ENCODE measurements at regions not wholly inside any gene's neighbourhood (a gene's known extent, or its start where the extent isn't known, plus 50 kb on each side); places are given as distances from the start of the nearest gene placed in this dataset.

- CTCF ChIA-PET: no interaction called here
- H3K36me3 Mint-ChIP-seq: no peaks in the 10 kb centered on the region
- no peak overlapping the region for H3K27ac Mint-ChIP-seq
- peaks cover 6% of the 10 kb centered on the region for H3K27me3 Mint-ChIP-seq
- H3K4me1 Mint-ChIP-seq: no peaks in the 10 kb centered on the region
- no peak overlapping the region for H3K4me3 Mint-ChIP-seq
- DNase-seq: no peak
- H3K9me3 Mint-ChIP-seq: no peaks in the 10 kb centered on the region
Measured at GRCh38 chr9:22279636-22280035, 167.0 kb upstream of the DMRTA1 start.

GRCh38 chr9:22285066-22285465 lies 161.6 kb upstream of the DMRTA1 start:
- CTCF ChIA-PET: no interaction called here
- no peaks in the 10 kb centered on the region for H3K9me3 Mint-ChIP-seq
- DNase-seq: no peak
- no peaks in the 10 kb centered on the region for H3K36me3 Mint-ChIP-seq
- peaks cover 3% of the 10 kb centered on the region for H3K27me3 Mint-ChIP-seq
- no peak overlapping the region for H3K4me3 Mint-ChIP-seq
- no peaks in the 10 kb centered on the region for H3K4me1 Mint-ChIP-seq
- no peak overlapping the region for H3K27ac Mint-ChIP-seq

DNA sequence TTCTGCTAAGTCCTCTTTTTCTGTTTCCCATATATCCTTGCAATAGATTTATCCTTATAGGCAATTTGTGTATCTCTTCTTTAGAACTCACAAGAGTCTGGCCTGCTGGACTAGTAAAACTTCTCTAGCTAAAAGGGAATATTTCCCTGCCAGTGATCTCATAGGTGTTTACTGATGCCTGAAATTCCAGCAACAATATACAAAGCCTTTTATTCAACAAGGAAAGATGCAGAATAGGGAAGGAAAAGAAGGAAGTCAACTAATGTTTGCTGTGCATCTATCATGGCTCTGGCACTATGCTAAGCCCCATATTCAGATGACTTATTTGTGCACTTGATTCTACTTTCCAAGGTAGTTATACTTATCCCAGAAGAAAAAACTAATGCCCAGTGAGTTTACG lies 160.0 kb upstream of the DMRTA1 start:
- H3K27me3 Mint-ChIP-seq: peaks cover 3% of the 10 kb centered on the region
- no peaks in the 10 kb centered on the region for H3K36me3 Mint-ChIP-seq
- H3K27ac Mint-ChIP-seq: no peak overlapping the region
- DNase-seq: no peak
- H3K4me1 Mint-ChIP-seq: no peaks in the 10 kb centered on the region
- CTCF ChIA-PET: no interaction called here
- H3K4me3 Mint-ChIP-seq: no peak overlapping the region
- H3K9me3 Mint-ChIP-seq: no peaks in the 10 kb centered on the region

DNA sequence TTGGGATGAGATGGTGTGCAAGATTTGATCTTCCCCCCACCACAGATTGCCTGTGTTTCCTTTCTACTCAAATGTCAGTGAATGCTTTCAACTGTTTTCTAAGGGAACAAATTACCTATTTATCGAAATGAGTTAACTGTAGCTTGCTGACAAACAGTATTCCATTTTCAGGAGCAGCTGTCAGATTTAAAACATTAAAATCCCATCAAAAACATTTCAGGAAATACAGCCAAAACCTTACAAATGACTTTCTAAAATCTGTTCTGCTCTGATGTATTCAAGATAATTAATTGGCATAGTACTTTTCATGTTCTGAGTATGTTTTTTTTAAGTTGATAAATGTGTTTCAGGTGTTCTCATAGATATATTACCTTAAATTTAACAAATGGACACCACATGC lies 158.0 kb upstream of the DMRTA1 start:
- CTCF ChIA-PET: no interaction called here
- Mint-ChIP-seq H3K4me1 (no peaks in the 10 kb centered on the region), H3K27me3 (peaks cover 3% of the 10 kb centered on the region), H3K4me3 (no peak overlapping the region), H3K27ac (no peak overlapping the region), H3K36me3 (no peaks in the 10 kb centered on the region), H3K9me3 (no peaks in the 10 kb centered on the region)
- DNase-seq: no peak

DNA sequence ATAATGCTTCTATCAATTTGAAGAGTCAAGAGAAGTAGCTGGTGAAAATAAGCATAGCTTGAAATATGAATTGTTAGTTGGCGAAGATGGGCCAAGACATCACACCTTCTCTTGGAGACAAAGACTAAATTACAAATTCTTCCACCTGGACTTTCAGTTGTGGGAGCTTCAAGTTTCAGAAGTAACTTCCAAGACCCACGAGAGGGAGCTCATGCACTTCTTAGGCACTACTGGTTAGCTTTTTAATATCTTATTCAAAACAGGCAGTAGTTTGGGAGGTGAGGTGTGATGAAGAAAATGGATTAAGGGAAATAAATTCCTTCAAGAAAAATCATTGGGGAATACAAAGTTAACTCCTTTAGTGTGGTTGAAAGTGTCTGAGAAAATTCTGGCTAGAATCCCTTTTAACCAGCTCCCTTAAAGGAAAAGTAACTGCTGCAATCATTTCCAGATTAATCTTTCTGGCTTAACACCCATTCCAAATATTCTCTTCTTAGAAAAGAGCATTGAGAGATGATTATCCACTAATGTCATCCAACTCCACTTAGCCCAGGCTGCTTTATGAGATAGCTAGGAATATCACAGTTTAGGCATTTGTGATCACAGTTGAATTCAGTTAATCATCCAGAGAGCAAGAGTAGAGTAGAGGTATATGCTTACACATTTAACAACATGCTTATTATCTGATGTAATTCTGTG lies 139.5 kb upstream of the DMRTA1 start:
- Mint-ChIP-seq H3K27me3 (no peaks in the 10 kb centered on the region), H3K4me1 (no peaks in the 10 kb centered on the region), H3K9me3 (no peaks in the 10 kb centered on the region), H3K36me3 (no peaks in the 10 kb centered on the region), H3K27ac (no peak overlapping the region), H3K4me3 (no peak overlapping the region)
- DNase-seq: peak; percentile 22
- CTCF ChIA-PET: interaction anchor here (0.8 to 1.9 kb wide), 3 partner anchors 34 to 144 kb away, joined by 3 to 10 read pairs (median 3); no protein-coding TSS in a partner anchor

- Mint-ChIP-seq H3K27ac (no peak overlapping the region), H3K4me1 (no peaks in the 10 kb centered on the region), H3K9me3 (no peaks in the 10 kb centered on the region), H3K4me3 (no peak overlapping the region), H3K36me3 (no peaks in the 10 kb centered on the region), H3K27me3 (no peaks in the 10 kb centered on the region)
- CTCF ChIA-PET: interaction anchor here (1.9 kb wide), 1 partner anchor 143 kb away, joined by 10 read pairs; no protein-coding TSS in a partner anchor
- DNase-seq: no peak
Measured at GRCh38 chr9:22308177-22308576, 138.4 kb upstream of the DMRTA1 start.

GRCh38 chr9:22316645-22317044 lies 130.0 kb upstream of the DMRTA1 start:
- no peak overlapping the region for H3K27ac Mint-ChIP-seq
- no peak overlapping the region for H3K4me3 Mint-ChIP-seq
- H3K36me3 Mint-ChIP-seq: no peaks in the 10 kb centered on the region
- CTCF ChIA-PET: no interaction called here
- DNase-seq: no peak
- no peaks in the 10 kb centered on the region for H3K27me3 Mint-ChIP-seq
- peaks cover 6% of the 10 kb centered on the region for H3K9me3 Mint-ChIP-seq
- no peaks in the 10 kb centered on the region for H3K4me1 Mint-ChIP-seq

DNA sequence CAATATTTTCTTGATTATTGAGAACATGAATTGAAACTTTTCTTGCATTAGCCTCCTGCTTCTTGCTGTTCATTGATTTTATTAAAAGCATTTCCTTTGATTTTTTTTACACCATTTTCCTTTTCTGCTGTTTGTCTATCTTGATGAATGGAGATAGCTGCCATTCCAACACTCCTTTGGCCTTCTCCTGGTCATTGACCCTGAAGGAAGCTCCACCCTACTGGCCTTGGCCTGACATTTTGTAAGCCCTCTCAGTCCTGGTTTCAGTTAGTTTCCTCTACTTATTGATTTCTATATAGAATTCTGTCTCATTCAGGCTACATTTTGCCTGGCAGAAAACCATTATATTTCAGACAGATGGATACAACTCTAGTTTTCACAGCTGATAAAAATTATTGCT lies 115.1 kb upstream of the DMRTA1 start:
- H3K27ac Mint-ChIP-seq: no peak overlapping the region
- H3K27me3 Mint-ChIP-seq: no peaks in the 10 kb centered on the region
- H3K4me3 Mint-ChIP-seq: no peak overlapping the region
- DNase-seq: no peak
- no peaks in the 10 kb centered on the region for H3K36me3 Mint-ChIP-seq
- H3K4me1 Mint-ChIP-seq: no peaks in the 10 kb centered on the region
- CTCF ChIA-PET: no interaction called here
- H3K9me3 Mint-ChIP-seq: no peaks in the 10 kb centered on the region

DNA sequence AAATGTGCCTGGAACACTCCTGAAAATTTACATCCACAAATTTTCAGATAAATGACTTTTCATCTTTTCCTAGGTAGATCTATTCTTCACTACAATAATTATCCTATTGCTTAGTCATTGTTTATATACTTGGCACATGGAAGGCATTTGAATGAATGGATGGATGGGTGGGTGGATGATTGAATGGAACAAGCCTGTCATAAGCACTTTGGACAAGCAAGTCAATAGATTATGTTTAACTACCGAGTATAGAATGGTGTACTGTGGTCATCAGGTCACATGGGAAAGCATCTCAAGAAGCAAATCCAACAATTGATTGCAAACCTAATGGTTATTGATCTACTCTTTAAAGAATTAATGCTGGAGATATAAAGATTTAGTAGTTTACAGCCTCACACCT lies 114.4 kb upstream of the DMRTA1 start:
- no peaks in the 10 kb centered on the region for H3K9me3 Mint-ChIP-seq
- H3K27ac Mint-ChIP-seq: no peak overlapping the region
- no peak for DNase-seq
- H3K36me3 Mint-ChIP-seq: no peaks in the 10 kb centered on the region
- CTCF ChIA-PET: no interaction called here
- no peak overlapping the region for H3K4me3 Mint-ChIP-seq
- no peaks in the 10 kb centered on the region for H3K27me3 Mint-ChIP-seq
- H3K4me1 Mint-ChIP-seq: no peaks in the 10 kb centered on the region

DNA sequence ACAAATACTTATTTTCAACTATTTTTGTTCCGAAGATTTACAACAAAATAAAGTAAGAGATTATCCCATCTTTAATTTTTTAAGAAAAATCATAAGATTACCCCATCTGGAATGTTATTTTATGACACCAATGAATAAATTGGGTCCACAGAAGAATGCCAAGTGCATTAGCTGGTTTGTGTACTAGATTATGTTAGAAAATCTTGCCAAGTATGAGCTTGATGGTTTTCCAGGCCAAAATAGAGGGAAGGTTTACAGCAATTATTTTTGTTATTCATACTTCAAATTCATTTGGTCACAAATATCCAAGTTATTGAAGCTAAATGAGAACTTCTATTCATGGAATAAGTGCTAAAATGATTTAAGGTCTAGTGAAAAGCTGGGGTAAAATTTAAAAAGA lies 109.4 kb upstream of the DMRTA1 start:
- Mint-ChIP-seq H3K27me3 (no peaks in the 10 kb centered on the region), H3K4me1 (no peaks in the 10 kb centered on the region)
- CTCF ChIA-PET: no interaction called here

GRCh38 chr9:22342491-22343217 lies 104.0 kb upstream of the DMRTA1 start:
- Mint-ChIP-seq H3K27ac (no peak overlapping the region), H3K36me3 (no peaks in the 10 kb centered on the region), H3K4me1 (no peaks in the 10 kb centered on the region), H3K4me3 (no peak overlapping the region), H3K9me3 (no peaks in the 10 kb centered on the region), H3K27me3 (no peaks in the 10 kb centered on the region)
- CTCF ChIA-PET: no interaction called here
- DNase-seq: no peak

More for the DNA sequence above, 109.4 kb upstream of the DMRTA1 start:
- no peaks in the 10 kb centered on the region for H3K9me3 Mint-ChIP-seq
- DNase-seq: no peak
- H3K27ac Mint-ChIP-seq: no peak overlapping the region
- no peaks in the 10 kb centered on the region for H3K36me3 Mint-ChIP-seq
- no peak overlapping the region for H3K4me3 Mint-ChIP-seq

DNA sequence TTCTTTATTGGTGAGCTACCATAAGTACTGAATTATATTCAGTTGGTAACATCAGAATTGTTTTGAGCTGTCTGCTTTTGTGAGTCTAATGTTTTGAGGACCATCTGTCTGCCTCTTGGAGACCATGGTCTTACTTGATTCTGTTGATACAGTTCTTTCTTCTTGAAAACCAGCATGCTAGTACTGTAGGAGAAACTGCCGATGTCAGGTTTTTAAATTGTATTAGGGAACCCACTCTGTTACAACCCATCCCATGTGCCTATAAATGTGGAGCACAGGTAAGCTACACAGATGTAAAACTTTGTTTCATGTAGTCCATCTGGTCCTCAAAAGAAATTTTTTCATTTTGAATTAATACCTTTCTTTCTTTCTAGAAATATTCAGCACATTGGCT lies 103.4 kb upstream of the DMRTA1 start:
- no peak overlapping the region for H3K4me3 Mint-ChIP-seq
- no peaks in the 10 kb centered on the region for H3K36me3 Mint-ChIP-seq
- H3K9me3 Mint-ChIP-seq: no peaks in the 10 kb centered on the region
- no peaks in the 10 kb centered on the region for H3K4me1 Mint-ChIP-seq
- DNase-seq: no peak
- H3K27me3 Mint-ChIP-seq: no peaks in the 10 kb centered on the region
- H3K27ac Mint-ChIP-seq: no peak overlapping the region
- CTCF ChIA-PET: no interaction called here

GRCh38 chr9:22354699-22355384 lies 91.8 kb upstream of the DMRTA1 start:
- no peaks in the 10 kb centered on the region for H3K4me1 Mint-ChIP-seq
- no peaks in the 10 kb centered on the region for H3K36me3 Mint-ChIP-seq
- H3K9me3 Mint-ChIP-seq: no peaks in the 10 kb centered on the region
- H3K27ac Mint-ChIP-seq: no peak overlapping the region
- no peak for DNase-seq
- H3K4me3 Mint-ChIP-seq: no peak overlapping the region
- H3K27me3 Mint-ChIP-seq: no peaks in the 10 kb centered on the region
- CTCF ChIA-PET: no interaction called here

DNA sequence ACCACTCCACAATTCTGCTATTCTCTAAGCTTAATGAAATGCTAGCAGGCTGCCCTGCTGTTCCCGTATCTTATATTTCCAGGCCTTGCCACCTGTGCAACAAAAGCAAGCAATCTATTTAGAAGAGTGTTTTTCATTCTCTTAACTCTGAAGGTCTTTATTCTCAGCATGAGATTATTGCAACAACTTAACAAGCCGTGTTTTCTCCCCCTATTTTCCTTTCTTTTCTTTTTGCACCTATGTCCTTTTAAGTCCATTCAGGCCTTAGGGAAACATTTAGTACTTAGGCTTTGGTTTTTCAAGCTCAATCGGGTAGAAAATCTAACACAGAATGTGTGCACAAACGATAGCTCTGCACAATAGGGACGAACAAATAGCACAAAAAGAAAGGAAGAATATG lies 89.6 kb upstream of the DMRTA1 start:
- H3K9me3 Mint-ChIP-seq: peaks cover 1% of the 10 kb centered on the region
- CTCF ChIA-PET: no interaction called here
- H3K4me3 Mint-ChIP-seq: no peak overlapping the region
- H3K27me3 Mint-ChIP-seq: no peaks in the 10 kb centered on the region
- H3K27ac Mint-ChIP-seq: no peak overlapping the region
- H3K36me3 Mint-ChIP-seq: no peaks in the 10 kb centered on the region
- no peak for DNase-seq
- no peaks in the 10 kb centered on the region for H3K4me1 Mint-ChIP-seq

DNA sequence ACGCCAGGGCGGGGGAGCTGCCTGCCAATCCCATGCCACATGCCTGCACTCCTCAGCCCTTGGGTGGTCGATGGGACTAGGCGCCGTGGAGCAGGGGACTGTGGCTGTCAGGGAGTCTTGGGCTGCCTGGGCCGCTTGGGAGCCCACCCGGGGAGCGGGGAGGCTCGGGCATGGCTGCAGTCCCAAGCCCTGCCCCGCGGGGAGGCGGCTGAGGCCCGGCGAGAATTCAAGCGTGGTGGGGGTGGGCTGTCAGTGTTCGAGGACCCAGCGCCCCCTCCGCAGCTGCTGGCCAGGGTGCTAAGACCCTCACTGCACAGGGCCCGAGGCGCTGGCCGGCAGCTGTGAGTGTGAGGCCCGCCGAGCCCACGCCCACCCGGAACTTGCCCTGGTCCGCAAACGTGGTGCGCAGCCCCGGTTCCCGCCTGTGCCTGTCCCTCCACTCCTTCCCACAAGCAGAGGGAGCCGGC lies 83.2 kb upstream of the DMRTA1 start:
- CTCF ChIA-PET: no interaction called here
- no peaks in the 10 kb centered on the region for H3K4me1 Mint-ChIP-seq
- no peak overlapping the region for H3K4me3 Mint-ChIP-seq
- no peaks in the 10 kb centered on the region for H3K36me3 Mint-ChIP-seq
- no peak for DNase-seq
- H3K27ac Mint-ChIP-seq: no peak overlapping the region
- peaks cover 10% of the 10 kb centered on the region for H3K9me3 Mint-ChIP-seq
- no peaks in the 10 kb centered on the region for H3K27me3 Mint-ChIP-seq

Measured in activated naive CD4-positive, alpha-beta T cell treated with anti-CD3 and anti-CD28 coated beads, Interleukin-2, amount 10 ng/mL, durations not matched to agents 7 days and 5 days (primary cell).